OCI-LY3 (cell line): ENCODE measurements at regions not wholly inside any gene's neighbourhood (a gene's known extent, or its start where the extent isn't known, plus 50 kb on each side); places are given as distances from the start of the nearest gene placed in this dataset.
A peak's percentile ranks its signal among the peaks of the same experiment; 100 is the strongest.

ENCODE experiments used
- H2AFZ ChIP-seq: fragments of 200-600, 300-600 bp; shearing (Covaris generic); 2 replicates; pipeline ENCODE4 v1.6.0; 2014; ENCODE audit warnings: antibody characterized with exemption, low read depth, low read length
- H3K27ac ChIP-seq: fragments of 200-600, 300-600 bp; sonication (generic); 2 replicates; pipeline ENCODE4 v1.5.1; 2014; ENCODE audit warnings: mild to moderate bottlenecking, low read length, moderate library complexity, mixed read lengths
- H3K27me3 ChIP-seq: fragments of 200-600, 300-600 bp; sonication (generic); 2 replicates; pipeline ENCODE4 v1.6.1; 2014; ENCODE audit warnings: low read depth, low read length, mixed read lengths
- H3K36me3 ChIP-seq: fragments of 200-600, 300-600 bp; sonication (generic); replicated peaks from 2 replicates; pipeline ENCODE3; 2014; ENCODE audit warnings: low read depth, low read length, mixed read lengths
- H3K4me1 ChIP-seq: fragments of 300-600, 200-600 bp; sonication (generic); 2 replicates; pipeline ENCODE4 v1.6.1; 2014; ENCODE audit warnings: low read length, mixed read lengths
- H3K4me2 ChIP-seq: fragments of 200-600, 300-600 bp; sonication (generic); 2 replicates; pipeline ENCODE4 v1.6.1; 2014; ENCODE audit warnings: low read length, mixed read lengths
- H3K4me3 ChIP-seq: fragments of 300-600, 200-600 bp; sonication (generic); 2 replicates; pipeline ENCODE4 v1.5.1; 2014; ENCODE audit warnings: antibody characterized with exemption, mild to moderate bottlenecking, low read length, moderate library complexity
- H3K79me2 ChIP-seq: fragments of 300-600, 200-600 bp; shearing (Covaris generic); 2 replicates; pipeline ENCODE4 v1.6.1; 2014; ENCODE audit warnings: mild to moderate bottlenecking, low read length, mixed read lengths
- H3K9ac ChIP-seq: fragments of 300-600, 200-600 bp; shearing (Covaris generic); 2 replicates; pipeline ENCODE4 v1.6.0; 2014; ENCODE audit warnings: mild to moderate bottlenecking, low read length, moderate library complexity
- H3K9me3 ChIP-seq: fragments of 200-600, 300-600 bp; shearing (Covaris generic); 2 replicates; pipeline ENCODE4 v1.6.1; 2014; ENCODE audit warnings: low read length, mixed read lengths; ENCODE audit not compliant: insufficient read depth
- H4K20me1 ChIP-seq: fragments of 200-600, 300-600 bp; sonication (generic); 2 replicates; pipeline ENCODE4 v1.6.1; 2016; ENCODE audit warnings: low read length, mixed read lengths; ENCODE audit not compliant: insufficient read depth
- EZH2phosphoT487 ChIP-seq: fragments of 200-600 bp; shearing (Covaris generic); IDR thresholded peaks from 2 replicates; pipeline ENCODE4 v1.6.1; 2018; ENCODE audit warnings: antibody characterized with exemption, mixed run types, low read depth
- TF ChIP-seq, protein P1 (sequence below): fragments of 200-600, 300-600 bp; sonication (generic); IDR thresholded peaks from 2 replicates; pipeline ENCODE4 v1.5.1; 2014; ENCODE audit warnings: antibody characterized with exemption, low read length, low read depth

DNA sequence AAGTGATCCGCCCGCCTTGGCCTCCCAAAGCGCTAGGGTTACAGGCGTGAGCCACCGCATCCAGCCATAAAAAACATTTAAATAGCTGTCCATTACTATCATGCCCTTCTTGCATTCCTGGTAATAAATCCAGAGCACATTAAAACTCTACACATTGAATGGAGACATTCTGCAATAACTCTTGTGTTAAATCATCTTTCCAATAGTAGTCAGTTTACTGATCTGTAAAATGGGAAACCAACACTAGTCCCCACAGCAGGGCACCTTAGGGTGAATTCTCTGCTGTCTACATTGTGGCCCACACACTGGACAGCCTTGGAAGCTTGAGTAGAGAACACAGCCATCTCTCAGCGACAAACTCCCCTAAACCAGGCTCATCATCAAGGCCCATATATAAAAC, 85.5 kb upstream of the NUDT4 start:
- no peaks in the 10 kb centered on the region for H3K27me3 ChIP-seq
- H3K4me1 ChIP-seq: peaks cover 11% of the 10 kb centered on the region
- TF ChIP-seq, protein P1, sequence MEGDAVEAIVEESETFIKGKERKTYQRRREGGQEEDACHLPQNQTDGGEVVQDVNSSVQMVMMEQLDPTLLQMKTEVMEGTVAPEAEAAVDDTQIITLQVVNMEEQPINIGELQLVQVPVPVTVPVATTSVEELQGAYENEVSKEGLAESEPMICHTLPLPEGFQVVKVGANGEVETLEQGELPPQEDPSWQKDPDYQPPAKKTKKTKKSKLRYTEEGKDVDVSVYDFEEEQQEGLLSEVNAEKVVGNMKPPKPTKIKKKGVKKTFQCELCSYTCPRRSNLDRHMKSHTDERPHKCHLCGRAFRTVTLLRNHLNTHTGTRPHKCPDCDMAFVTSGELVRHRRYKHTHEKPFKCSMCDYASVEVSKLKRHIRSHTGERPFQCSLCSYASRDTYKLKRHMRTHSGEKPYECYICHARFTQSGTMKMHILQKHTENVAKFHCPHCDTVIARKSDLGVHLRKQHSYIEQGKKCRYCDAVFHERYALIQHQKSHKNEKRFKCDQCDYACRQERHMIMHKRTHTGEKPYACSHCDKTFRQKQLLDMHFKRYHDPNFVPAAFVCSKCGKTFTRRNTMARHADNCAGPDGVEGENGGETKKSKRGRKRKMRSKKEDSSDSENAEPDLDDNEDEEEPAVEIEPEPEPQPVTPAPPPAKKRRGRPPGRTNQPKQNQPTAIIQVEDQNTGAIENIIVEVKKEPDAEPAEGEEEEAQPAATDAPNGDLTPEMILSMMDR: no peak
- TF ChIP-seq EZH2phosphoT487: no peak
- no peaks in the 10 kb centered on the region for H3K36me3 ChIP-seq
- no peak overlapping the region for H2AFZ ChIP-seq
- no peaks in the 10 kb centered on the region for H3K79me2 ChIP-seq
- no peaks in the 10 kb centered on the region for H4K20me1 ChIP-seq
- no peak overlapping the region for H3K27ac ChIP-seq
- H3K4me3 ChIP-seq: no peak overlapping the region
- H3K9ac ChIP-seq: no peak overlapping the region
- no peaks in the 10 kb centered on the region for H3K9me3 ChIP-seq
- H3K4me2 ChIP-seq: no peak overlapping the region

DNA sequence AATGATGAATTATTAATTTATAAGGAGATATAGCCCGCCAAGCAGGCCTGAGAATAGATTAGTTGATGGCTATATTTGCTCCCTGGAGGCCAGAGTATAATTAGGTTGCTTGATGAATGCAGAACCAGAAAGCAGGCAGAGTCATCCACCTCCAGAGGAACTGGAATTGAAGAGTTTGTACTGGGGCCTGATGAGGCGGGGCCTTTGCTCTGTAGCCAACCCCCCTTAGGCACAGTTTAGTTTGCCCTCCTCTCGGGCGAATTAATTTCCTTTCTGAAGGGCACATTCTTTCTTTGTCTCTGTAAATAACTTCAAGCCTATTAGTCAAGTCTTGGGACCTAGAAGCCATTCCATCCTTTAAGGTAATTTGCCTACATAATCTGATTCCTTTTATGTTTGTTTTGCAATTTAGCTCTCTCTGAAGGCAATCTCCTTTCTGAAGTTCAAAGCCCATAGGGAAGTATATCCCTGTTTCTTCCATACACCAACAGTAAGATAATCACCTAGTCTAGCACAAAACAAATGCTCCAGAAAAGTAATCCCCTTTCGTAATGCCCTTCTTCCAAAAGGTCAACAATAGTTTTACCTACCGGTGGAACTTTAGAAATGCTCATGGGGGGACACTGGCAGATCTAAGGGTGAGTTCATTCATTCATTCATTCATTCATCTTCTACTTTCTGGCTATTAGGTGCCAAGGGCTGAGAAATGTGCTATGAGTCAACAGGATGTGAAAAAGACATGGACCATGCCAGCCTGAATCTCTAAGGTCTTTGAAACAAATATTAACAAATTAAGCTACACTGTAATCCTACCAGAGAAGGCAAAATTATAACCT, 84.8 kb upstream of the NUDT4 start:
- Histone ChIP-seq H3K4me1 (peaks cover 18% of the 10 kb centered on the region), H3K4me2 (no peak overlapping the region)

DNA sequence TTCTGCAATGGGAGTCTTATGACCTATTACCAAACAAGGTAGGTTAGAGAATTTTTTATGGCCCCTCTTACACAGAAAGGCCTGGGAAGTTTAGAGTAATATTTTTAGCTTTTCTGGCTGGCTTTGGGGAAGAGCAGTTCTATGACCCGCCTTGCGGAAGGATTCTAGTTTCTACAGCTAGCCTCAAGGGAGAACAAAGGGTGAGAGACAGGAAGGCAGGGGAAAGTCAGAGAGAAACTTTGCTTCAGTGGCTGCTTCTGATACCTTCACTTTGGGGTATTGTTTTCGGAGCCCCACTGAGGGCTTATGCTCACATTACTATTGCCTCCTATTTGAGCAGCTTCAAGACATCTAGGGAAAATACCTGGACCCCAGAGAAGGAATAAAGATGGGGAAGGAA, 80.7 kb upstream of the NUDT4 start:
- no peak overlapping the region for H2AFZ ChIP-seq
- no peaks in the 10 kb centered on the region for H4K20me1 ChIP-seq
- H3K9me3 ChIP-seq: no peaks in the 10 kb centered on the region
- H3K27me3 ChIP-seq: 0 out of 2 replicates have a peak, but pooled peaks cover 8% of the 10 kb centered on the region
- H3K4me1 ChIP-seq: peaks cover 18% of the 10 kb centered on the region
- H3K4me3 ChIP-seq: no peak overlapping the region
- H3K27ac ChIP-seq: no peak overlapping the region
- H3K36me3 ChIP-seq: no peaks in the 10 kb centered on the region
- H3K79me2 ChIP-seq: no peaks in the 10 kb centered on the region
- TF ChIP-seq, protein P1: no peak
- no peak for TF ChIP-seq EZH2phosphoT487
- H3K9ac ChIP-seq: no peak overlapping the region
- peak overlapping the region; percentile 53 for H3K4me2 ChIP-seq

More for the DNA sequence above, 84.8 kb upstream of the NUDT4 start:
- Histone ChIP-seq H3K4me3 (no peak overlapping the region), H3K36me3 (no peaks in the 10 kb centered on the region), H3K79me2 (no peaks in the 10 kb centered on the region), H3K9ac (no peak overlapping the region), H3K27ac (no peak overlapping the region), H4K20me1 (no peaks in the 10 kb centered on the region), H3K27me3 (0 out of 2 replicates have a peak, but pooled peaks cover 4% of the 10 kb centered on the region), H2AFZ (no peak overlapping the region), H3K9me3 (no peaks in the 10 kb centered on the region)
- no peak for TF ChIP-seq EZH2phosphoT487
- TF ChIP-seq, protein P1: no peak

DNA sequence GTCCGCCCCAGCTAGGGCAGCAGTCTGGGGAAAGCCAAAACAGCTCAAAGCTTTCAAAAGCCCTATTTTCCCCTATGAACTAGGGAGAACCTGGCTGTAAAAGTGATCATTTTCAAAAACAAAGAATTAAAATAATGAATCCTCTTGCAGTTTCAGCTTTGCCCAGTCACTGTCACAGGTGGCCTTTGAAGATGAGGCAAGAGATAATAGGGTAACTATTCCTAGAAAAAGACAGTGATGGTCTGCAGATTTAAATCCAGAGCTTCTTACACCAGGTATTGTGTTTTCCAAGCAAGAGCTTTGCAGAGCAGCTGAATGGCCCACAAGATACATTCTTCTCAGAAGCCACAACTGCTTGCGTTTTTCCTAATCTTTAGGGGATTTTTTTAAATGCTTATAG, 80.2 kb upstream of the NUDT4 start:
- Histone ChIP-seq H3K9ac (no peak overlapping the region), H3K4me1 (peaks cover 18% of the 10 kb centered on the region), H3K27me3 (0 out of 2 replicates have a peak, but pooled peaks cover 8% of the 10 kb centered on the region), H3K27ac (no peak overlapping the region), H3K9me3 (no peaks in the 10 kb centered on the region), H3K79me2 (no peaks in the 10 kb centered on the region), H3K4me2 (peak overlapping the region; percentile 53), H3K36me3 (no peaks in the 10 kb centered on the region), H4K20me1 (no peaks in the 10 kb centered on the region), H3K4me3 (no peak overlapping the region), H2AFZ (no peak overlapping the region)
- TF ChIP-seq, protein P1: no peak
- no peak for TF ChIP-seq EZH2phosphoT487
